Astrocyte (in vitro differentiated cells and primary cell): ENCODE measurements at regions not wholly inside any gene's neighbourhood (a gene's known extent, or its start where the extent isn't known, plus 50 kb on each side); places are given as distances from the start of the nearest gene placed in this dataset.

Source experiments
- DNase-seq: peaks from one replicate; pipeline ENCODE4 v3.0.0-alpha.2; 2010; ENCODE audit warnings: low read depth
- FAIRE-seq: peaks from 2 replicates; lab custom pipeline; 2011; peaks lifted over from hg19 to GRCh38; lab: Jason Lieb, UNC
- H2AFZ ChIP-seq: 2 replicates; pipeline ENCODE4 v1.6.0; 2012; ENCODE audit warnings: low read depth, low read length, inconsistent platforms
- H3K27ac ChIP-seq: 2 replicates; pipeline ENCODE4 v1.5.1; 2011; ENCODE audit warnings: low read depth, low read length, inconsistent platforms
- H3K27me3 ChIP-seq: 2 replicates; pipeline ENCODE4 v1.6.0; 2011; ENCODE audit warnings: low read length, inconsistent platforms; ENCODE audit not compliant: insufficient read depth
- H3K36me3 ChIP-seq: 2 replicates; pipeline ENCODE4 v1.5.1; 2011; ENCODE audit warnings: low read length, inconsistent platforms; ENCODE audit not compliant: insufficient read depth
- H3K4me1 ChIP-seq: 2 replicates; pipeline ENCODE4 v1.5.1; 2011; ENCODE audit warnings: low read length, inconsistent platforms; ENCODE audit not compliant: insufficient read depth
- H3K4me2 ChIP-seq: 2 replicates; pipeline ENCODE4 v1.6.0; 2012; ENCODE audit warnings: low read length, inconsistent platforms
- H3K4me3 ChIP-seq: 2 replicates; pipeline ENCODE4 v1.5.1; 2011; ENCODE audit warnings: low read depth, mild to moderate bottlenecking, low read length, inconsistent platforms; ENCODE audit not compliant: insufficient read depth
- H3K79me2 ChIP-seq: 2 replicates; pipeline ENCODE4 v1.6.0; 2012; ENCODE audit warnings: mild to moderate bottlenecking, low read length, inconsistent platforms; ENCODE audit not compliant: insufficient read depth
- H3K9ac ChIP-seq: 2 replicates; pipeline ENCODE4 v1.6.0; 2012; ENCODE audit warnings: mild to moderate bottlenecking, low read length, inconsistent platforms
- H3K9me3 ChIP-seq: 2 replicates; pipeline ENCODE4 v1.5.1; 2012; ENCODE audit warnings: low read depth, mild to moderate bottlenecking, low read length, inconsistent platforms; ENCODE audit not compliant: insufficient read depth
- H4K20me1 ChIP-seq: 2 replicates; pipeline ENCODE4 v1.6.0; 2012; ENCODE audit warnings: low read length, inconsistent platforms; ENCODE audit not compliant: insufficient read depth
- H3K27ac Mint-ChIP-seq: one replicate; pipeline ENCODE4 v1.8.0; 2021; ENCODE audit warnings: mild to moderate bottlenecking, mixed read lengths; ENCODE audit not compliant: unreplicated experiment
- H3K27me3 Mint-ChIP-seq: one replicate; pipeline ENCODE4 v1.8.0; 2021; ENCODE audit warnings: low read depth, mixed read lengths; ENCODE audit not compliant: unreplicated experiment
- H3K36me3 Mint-ChIP-seq: one replicate; pipeline ENCODE4 v1.8.0; 2021; ENCODE audit warnings: low read depth, mixed read lengths; ENCODE audit not compliant: unreplicated experiment
- H3K4me1 Mint-ChIP-seq: one replicate; pipeline ENCODE4 v1.8.0; 2021; ENCODE audit warnings: low read depth, mixed read lengths; ENCODE audit not compliant: unreplicated experiment
- H3K4me3 Mint-ChIP-seq: one replicate; pipeline ENCODE4 v1.8.0; 2021; ENCODE audit warnings: mild to moderate bottlenecking, moderate library complexity, mixed read lengths; ENCODE audit not compliant: unreplicated experiment
- H3K9me3 Mint-ChIP-seq: one replicate; pipeline ENCODE4 v1.8.0; 2021; ENCODE audit warnings: mild to moderate bottlenecking, mixed read lengths; ENCODE audit not compliant: unreplicated experiment
- CTCF ChIP-seq: IDR thresholded peaks from 2 replicates; pipeline ENCODE4 v1.5.1; 2011; ENCODE audit warnings: low read depth, mild to moderate bottlenecking, inconsistent platforms, low read length, moderate library complexity; ENCODE audit not compliant: insufficient read depth
- EZH2 ChIP-seq: IDR thresholded peaks from 2 replicates; pipeline ENCODE4 v1.6.1; 2012; ENCODE audit warnings: mild to moderate bottlenecking, low read length, inconsistent platforms; ENCODE audit not compliant: insufficient read depth

DNA sequence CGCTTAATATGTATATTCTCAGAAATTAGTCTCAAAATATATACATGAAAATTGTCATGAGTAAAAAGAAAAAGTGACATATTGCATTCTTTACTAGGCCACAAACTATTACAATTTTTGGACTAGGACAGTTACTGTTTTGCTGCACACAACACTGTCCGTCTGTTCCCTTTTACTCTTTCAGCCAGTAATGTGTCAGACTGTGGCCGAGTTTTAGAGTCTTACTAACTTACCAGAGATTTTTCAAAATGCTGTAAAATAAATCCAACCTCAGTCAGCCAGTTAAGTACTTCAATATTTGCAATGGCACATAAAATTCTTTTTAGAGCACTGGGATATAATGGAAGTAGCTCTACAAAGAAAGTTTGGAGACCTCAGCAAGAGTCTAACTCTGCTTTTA, 380.3 kb upstream of the IL12A start:
- H3K36me3 ChIP-seq: no peaks in the 10 kb centered on the region
- TF ChIP-seq CTCF: no peak
- TF ChIP-seq EZH2: no peak
- FAIRE-seq: no peak
- no peak overlapping the region for H3K4me3 Mint-ChIP-seq
- H3K36me3 Mint-ChIP-seq: no peaks in the 10 kb centered on the region
- no peaks in the 10 kb centered on the region for H4K20me1 ChIP-seq
- no peak overlapping the region for H3K4me3 ChIP-seq
- no peak overlapping the region for H3K4me2 ChIP-seq
- H3K4me1 ChIP-seq: no peaks in the 10 kb centered on the region
- no peak overlapping the region for H2AFZ ChIP-seq
- no peaks in the 10 kb centered on the region for H3K27me3 ChIP-seq
- H3K9ac ChIP-seq: no peak overlapping the region
- peaks cover 16% of the 10 kb centered on the region for H3K4me1 Mint-ChIP-seq
- H3K9me3 Mint-ChIP-seq: peaks cover 1% of the 10 kb centered on the region
- H3K27ac Mint-ChIP-seq: peak overlapping the region; percentile 75
- no peak for DNase-seq
- no peaks in the 10 kb centered on the region for H3K27me3 Mint-ChIP-seq
- no peaks in the 10 kb centered on the region for H3K9me3 ChIP-seq
- no peaks in the 10 kb centered on the region for H3K79me2 ChIP-seq
- no peak overlapping the region for H3K27ac ChIP-seq

- H2AFZ ChIP-seq: no peak overlapping the region
- FAIRE-seq: no peak
- DNase-seq: peak; percentile 53
- H3K4me3 ChIP-seq: no peak overlapping the region
- Mint-ChIP-seq H3K4me3 (no peak overlapping the region), H3K36me3 (no peaks in the 10 kb centered on the region), H3K4me1 (peaks cover 12% of the 10 kb centered on the region), H3K27me3 (no peaks in the 10 kb centered on the region), H3K27ac (peak overlapping the region; percentile 3), H3K9me3 (no peaks in the 10 kb centered on the region)
- TF ChIP-seq EZH2 (no peak), CTCF (no peak)
- H3K4me2 ChIP-seq: peak overlapping the region; percentile 41
- no peaks in the 10 kb centered on the region for H3K79me2 ChIP-seq
- H3K36me3 ChIP-seq: no peaks in the 10 kb centered on the region
- no peaks in the 10 kb centered on the region for H3K4me1 ChIP-seq
- no peaks in the 10 kb centered on the region for H4K20me1 ChIP-seq
- H3K9ac ChIP-seq: no peak overlapping the region
- no peaks in the 10 kb centered on the region for H3K9me3 ChIP-seq
- no peak overlapping the region for H3K27ac ChIP-seq
- H3K27me3 ChIP-seq: no peaks in the 10 kb centered on the region
Observed at GRCh38 chr3:159609625-159610024, 379.0 kb upstream of the IL12A start.

- no peaks in the 10 kb centered on the region for H3K27me3 Mint-ChIP-seq
- Histone ChIP-seq H3K4me3 (no peak overlapping the region), H3K9ac (no peak overlapping the region), H3K4me2 (no peak overlapping the region), H3K36me3 (no peaks in the 10 kb centered on the region), H3K4me1 (peaks cover 20% of the 10 kb centered on the region), H4K20me1 (no peaks in the 10 kb centered on the region), H2AFZ (no peak overlapping the region), H3K27me3 (no peaks in the 10 kb centered on the region), H3K79me2 (no peaks in the 10 kb centered on the region), H3K27ac (no peak overlapping the region), H3K9me3 (no peaks in the 10 kb centered on the region)
- no peak for FAIRE-seq
- DNase-seq: no peak
- peaks cover 18% of the 10 kb centered on the region for H3K4me1 Mint-ChIP-seq
- TF ChIP-seq EZH2: no peak
- peak; percentile 49 for TF ChIP-seq CTCF
- H3K9me3 Mint-ChIP-seq: no peaks in the 10 kb centered on the region
- H3K27ac Mint-ChIP-seq: no peak overlapping the region
- H3K4me3 Mint-ChIP-seq: no peak overlapping the region
- H3K36me3 Mint-ChIP-seq: no peaks in the 10 kb centered on the region
Observed at GRCh38 chr3:159616234-159616825, 372.3 kb upstream of the IL12A start.
